Motor neuron (in vitro differentiated cells): ENCODE measurements at regions not wholly inside any gene's neighbourhood (a gene's known extent, or its start where the extent isn't known, plus 50 kb on each side); places are given as distances from the start of the nearest gene placed in this dataset.
"Not testable (repeated sequence)": the region's sequence is repeated elsewhere in the genome, so short reads cannot be mapped to it uniquely, and the experiment has no call there.

Experiments used
- ATAC-seq, 8 experiments: fragments of 200-7000 bp; cut with Tn5 transposase; replicated peaks in 6 of 8; 2 replicates each; pipeline ENCODE4 v1.8.0; 2021; ENCODE audit warnings: mild to moderate bottlenecking in 8 of 8, moderate library complexity in 8 of 8
- H3K27ac ChIP-seq, 2 donors: fragments of 250-450 bp; sonication (Bioruptor Pico); 2 replicates each; pipeline ENCODE4 v1.9.0; 2021; ENCODE audit warnings: antibody characterized with exemption in 2 of 2, mild to moderate bottlenecking in 2 of 2, moderate library complexity in 1 of 2
- H3K4me1 ChIP-seq, 2 donors: fragments of 250-450 bp; sonication (Bioruptor Pico); replicated peaks in 1 of 2; 2 replicates each; pipeline ENCODE4 v1.6.1; 2021; ENCODE audit warnings: antibody characterized with exemption in 2 of 2, mild to moderate bottlenecking in 2 of 2, moderate library complexity in 1 of 2
- H3K4me3 ChIP-seq, 5 donors: fragments of 250-450 bp; sonication (Bioruptor Pico); 2 replicates each; pipeline ENCODE4 v1.9.0; 2021; ENCODE audit warnings: antibody characterized with exemption in 5 of 5, mild to moderate bottlenecking in 5 of 5, moderate library complexity in 4 of 5
- WGBS, 10 experiments: fragments of 450-650 bp; shearing (Covaris generic); methylation state at CpG; one replicate each; pipeline ENCODE4 v1.0.0; 2022; 5-methylcytosine and 5-hydroxymethylcytosine counted together
- in situ Hi-C, 9 experiments: fragments of 400-800 bp; cut with MboI; loops; one replicate each; pipeline ENCODE4 v1.15.0; 2021; ENCODE audit warnings: low sequenced_read_pairs in 9 of 9, low pct_unique_long_range_greater_than_20kb in 2 of 9; ENCODE audit not compliant: unreplicated experiment in 9 of 9

DNA sequence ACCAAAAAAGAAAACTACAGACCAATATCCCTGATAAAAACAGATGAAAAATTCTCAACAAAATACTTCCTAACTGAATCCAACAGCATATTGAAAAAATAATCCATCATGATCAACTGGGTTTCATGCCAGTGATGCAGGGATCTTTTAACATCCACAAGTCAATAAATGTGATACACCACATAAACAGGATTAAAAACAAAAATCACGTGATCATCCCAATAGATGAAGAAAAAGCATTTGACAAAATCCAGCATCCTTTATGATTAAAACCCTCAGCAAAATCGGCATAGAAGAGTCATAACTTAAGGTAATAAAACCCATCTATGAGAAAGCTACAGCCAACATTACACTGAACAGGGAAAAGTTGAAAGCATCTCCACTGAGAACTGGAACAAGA lies 107.5 kb downstream of the DCLK3 start:
- in situ Hi-C loops: no loop called here
- no peak overlapping the region for H3K4me3 ChIP-seq
- no peak overlapping the region for H3K27ac ChIP-seq
- H3K4me1 ChIP-seq: peaks cover 0 to 1% of the 10 kb centered on the region in 2 donors
- 14 to 75% (median 60%) methylated on average over 1 to 2 of the region's 2 CpGs; no CpG with 5 or more reads in 1 of the 10 experiments for WGBS, 10 experiments
- ATAC-seq: no peak

DNA sequence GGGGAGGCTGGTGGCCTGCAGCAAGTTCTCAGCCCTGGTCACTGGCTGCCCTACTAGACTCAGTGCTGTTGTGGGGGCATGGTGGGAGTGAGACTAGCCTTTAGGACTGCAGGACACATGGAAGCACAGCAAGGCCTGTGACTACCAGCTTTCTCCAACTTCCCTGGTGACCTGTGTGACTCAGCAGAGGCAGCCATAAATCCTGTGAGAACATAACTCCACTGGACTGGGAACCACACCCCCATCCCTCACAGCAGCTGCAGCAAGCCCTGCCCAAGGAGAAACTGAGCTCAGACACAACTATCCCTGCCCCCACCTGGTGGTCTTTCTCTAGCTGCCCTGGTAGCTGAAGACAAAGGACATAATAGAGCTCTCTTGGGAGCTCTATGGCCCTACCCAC lies 111.3 kb downstream of the DCLK3 start:
- no peak overlapping the region for H3K27ac ChIP-seq
- peaks cover 0 to 9% of the 10 kb centered on the region in 2 donors for H3K4me1 ChIP-seq
- ATAC-seq: peak in 7 of 8 experiments; percentile 44 to 92 (median 57)
- H3K4me3 ChIP-seq: no peak overlapping the region
- in situ Hi-C loops: no loop called here

DNA sequence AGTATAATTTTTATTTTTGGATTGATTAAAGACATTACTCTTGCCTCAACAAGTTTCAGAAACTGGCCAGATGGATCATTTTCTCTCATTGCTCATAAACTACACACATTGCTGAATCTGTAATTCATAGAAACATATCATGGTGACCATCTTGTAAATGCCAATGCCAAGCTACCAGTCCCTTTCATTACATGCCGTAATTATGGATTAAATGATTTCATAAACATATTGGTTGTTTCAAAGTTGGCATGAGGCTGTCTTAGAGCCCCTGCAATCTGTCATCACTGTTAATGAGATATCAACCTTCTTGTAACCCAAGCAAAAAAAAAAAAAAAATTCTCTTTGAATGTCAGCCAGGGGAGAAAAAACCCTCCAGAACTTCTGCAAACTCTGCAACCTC lies 112.2 kb downstream of the DCLK3 start:
- no peak overlapping the region for H3K27ac ChIP-seq
- H3K4me1 ChIP-seq: peaks cover 7 to 19% of the 10 kb centered on the region in 2 donors
- no peak overlapping the region for H3K4me3 ChIP-seq
- WGBS, 10 experiments: 60 to 100% (median 100%) methylated on average over 1 of the region's 1 CpG; no CpG with 5 or more reads in 2 of the 10 experiments
- in situ Hi-C loops: no loop called here
- ATAC-seq: no peak

DNA sequence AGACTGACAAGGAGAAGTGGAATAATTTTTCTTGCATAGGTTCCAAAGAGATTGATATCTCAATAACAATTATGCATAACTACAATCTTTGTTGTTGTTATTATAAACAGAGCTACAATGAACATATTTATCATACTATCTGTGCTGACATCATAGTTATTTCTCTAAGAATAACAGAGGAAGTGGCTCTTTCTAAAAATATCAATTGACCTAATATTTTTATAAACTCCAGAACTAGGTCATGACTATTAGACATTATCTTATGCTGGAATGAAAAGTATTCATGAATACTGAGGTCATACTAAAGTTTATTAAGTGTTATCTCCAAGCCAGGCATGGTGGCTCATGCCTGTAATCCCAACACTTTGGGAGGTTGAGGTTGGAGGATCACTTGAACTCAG lies 114.1 kb downstream of the DCLK3 start:
- ATAC-seq: no peak
- Histone ChIP-seq H3K4me1 (peaks cover 14 to 21% of the 10 kb centered on the region in 2 donors), H3K4me3 (no peak overlapping the region), H3K27ac (no peak overlapping the region)
- in situ Hi-C loops: no loop called here

DNA sequence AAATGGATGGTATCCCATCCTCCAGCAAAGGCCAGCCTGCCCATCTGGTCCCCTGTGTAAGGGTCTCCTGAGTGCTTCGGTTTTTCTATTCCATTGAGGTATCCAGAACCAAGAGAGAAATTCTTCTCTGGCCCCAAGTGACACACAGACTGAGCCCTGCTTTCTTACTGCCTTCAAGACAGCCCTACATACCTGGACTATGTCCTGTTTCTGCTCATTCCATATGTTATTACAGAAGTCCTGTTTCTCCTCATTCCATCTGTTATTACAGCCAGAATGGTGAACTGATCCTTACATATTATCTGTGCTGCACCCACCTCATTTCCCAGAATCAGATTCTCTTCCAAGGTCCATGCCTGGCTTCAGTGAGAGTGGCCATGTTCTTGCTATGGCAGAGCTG lies 115.2 kb downstream of the DCLK3 start:
- no peak for ATAC-seq
- in situ Hi-C loops: no loop called here
- H3K4me3 ChIP-seq: no peak overlapping the region
- WGBS, 10 experiments: 0 to 100% (median 48%) methylated on average over 1 of the region's 1 CpG; no CpG with 5 or more reads in 6 of the 10 experiments
- no peak overlapping the region for H3K27ac ChIP-seq
- H3K4me1 ChIP-seq: peaks cover 14 to 21% of the 10 kb centered on the region in 2 donors

DNA sequence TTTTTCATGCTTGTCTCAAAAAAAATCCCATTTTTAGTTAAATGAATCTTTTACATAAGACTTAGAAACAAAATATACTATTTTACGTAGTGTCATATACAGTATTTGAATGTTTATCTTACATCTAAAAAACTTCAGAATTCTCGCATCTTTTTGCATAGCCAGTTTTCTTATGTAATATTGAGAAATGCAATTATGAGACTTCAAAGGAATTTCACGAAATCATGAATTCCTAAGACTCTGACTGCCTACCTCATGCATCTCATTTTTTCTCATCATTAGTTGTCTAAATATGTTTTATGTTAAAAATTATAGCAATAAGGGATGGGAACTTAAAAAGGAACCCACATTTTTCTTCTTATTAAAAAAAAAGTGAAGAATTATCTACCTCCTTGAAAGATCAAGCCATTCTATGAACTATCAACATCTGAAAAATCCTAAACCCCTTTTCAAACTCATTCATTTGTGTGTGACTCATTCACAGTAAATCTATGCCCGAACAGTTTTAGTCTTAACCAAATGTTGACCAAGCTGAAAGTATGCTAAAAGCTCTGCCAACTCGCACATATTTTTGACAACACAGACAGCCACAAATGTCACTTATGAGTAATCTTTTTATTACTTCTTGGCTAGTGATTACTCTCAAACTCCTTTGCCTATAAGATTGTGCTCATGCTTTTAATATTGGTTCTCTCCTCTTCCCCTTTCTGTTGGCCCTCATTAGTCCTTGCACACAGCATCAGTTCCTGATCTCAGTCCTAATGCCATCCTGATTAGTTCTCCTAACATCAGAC lies 115.9 kb downstream of the DCLK3 start:
- ATAC-seq: peak in 3 of 8 experiments; percentile 22 to 69 (median 61)
- peak overlapping the region in 1 of 2 donors; percentile 81 for H3K27ac ChIP-seq
- H3K4me3 ChIP-seq: no peak overlapping the region
- 2 to 92% (median 84%) methylated on average over 3 to 5 of the region's 5 CpGs for WGBS, 10 experiments
- in situ Hi-C loops: no loop called here
- peaks cover 14 to 21% of the 10 kb centered on the region in 2 donors for H3K4me1 ChIP-seq

DNA sequence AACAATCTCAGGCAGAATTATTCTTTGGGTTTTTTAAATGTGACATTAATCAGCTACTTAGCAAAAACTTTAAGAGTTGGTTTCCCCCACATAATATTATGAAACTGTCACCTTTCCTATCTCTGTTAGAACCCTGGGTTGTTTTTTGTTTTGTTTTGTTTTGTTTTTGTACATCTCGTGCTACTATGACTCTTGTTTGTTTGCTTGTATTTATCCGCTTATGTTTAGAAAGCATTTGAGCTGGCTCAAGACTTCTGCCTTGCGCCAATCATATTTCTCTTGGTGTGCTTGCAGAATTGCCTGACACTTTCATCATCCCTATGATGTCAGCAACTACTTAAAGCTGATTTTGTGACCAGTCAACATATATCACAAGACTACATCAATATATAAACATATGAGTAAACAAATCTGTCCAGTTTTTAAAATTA lies 116.9 kb downstream of the DCLK3 start:
- Histone ChIP-seq H3K27ac (peak overlapping the region in 1 of 2 donors; percentile 81), H3K4me1 (peaks cover 14 to 21% of the 10 kb centered on the region in 2 donors), H3K4me3 (no peak overlapping the region)
- peak in 5 of 8 experiments; percentile 58 to 91 (median 84) for ATAC-seq
- WGBS, 10 experiments: 33 to 82% (median 74%) methylated on average over 1 to 3 of the region's 3 CpGs
- in situ Hi-C loops: no loop called here

DNA sequence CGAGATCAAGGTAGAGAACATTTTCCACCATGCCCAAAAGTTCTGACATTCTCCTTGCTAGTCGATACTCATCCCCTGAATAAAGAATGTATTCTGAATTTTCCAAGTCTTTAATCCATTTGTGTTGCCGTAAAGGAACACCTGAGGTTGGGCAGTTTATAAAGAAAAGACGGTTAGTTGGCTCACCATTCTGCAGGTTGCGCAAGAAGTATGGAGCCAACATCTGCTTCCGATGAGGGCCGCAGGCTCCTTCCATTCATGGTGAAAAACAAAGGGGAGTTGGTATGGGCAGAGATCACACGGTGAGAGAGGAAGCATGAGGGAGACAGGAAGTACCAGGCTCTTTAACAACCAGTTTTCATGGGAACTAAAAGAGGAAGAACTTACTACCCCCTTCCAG lies 121.2 kb downstream of the DCLK3 start:
- Histone ChIP-seq H3K4me3 (no peak overlapping the region), H3K4me1 (peaks cover 13 to 14% of the 10 kb centered on the region in 2 donors), H3K27ac (no peak overlapping the region)
- in situ Hi-C loops: no loop called here
- ATAC-seq: no peak
- 76 to 93% (median 82%) methylated on average over 4 to 8 of the region's 8 CpGs for WGBS, 10 experiments

DNA sequence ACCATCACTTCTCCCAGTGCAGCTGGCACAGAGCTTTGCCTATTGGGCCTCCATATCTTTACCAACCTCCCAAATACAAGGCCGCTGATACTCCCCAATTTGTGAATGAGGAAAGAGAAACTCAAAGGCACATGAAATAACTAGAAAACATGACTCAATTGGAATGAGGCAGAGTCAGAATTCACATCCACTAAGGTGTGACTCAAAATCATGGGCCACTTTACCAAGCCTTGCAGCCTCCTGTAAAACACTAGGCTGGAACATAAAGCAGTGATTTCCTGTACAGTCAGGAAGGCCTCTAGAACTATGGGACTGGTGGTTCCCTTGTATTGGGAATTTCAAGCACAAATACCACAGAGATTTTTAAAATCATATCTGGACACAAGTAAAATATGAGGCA lies 128.6 kb downstream of the DCLK3 start:
- Histone ChIP-seq H3K4me3 (no peak overlapping the region), H3K27ac (no peak overlapping the region), H3K4me1 (no peaks in the 10 kb centered on the region)
- in situ Hi-C loops: no loop called here
- ATAC-seq: no peak
- 86 to 100% (median 100%) methylated on average over 1 of the region's 1 CpG; no CpG with 5 or more reads in 5 of the 10 experiments for WGBS, 10 experiments

DNA sequence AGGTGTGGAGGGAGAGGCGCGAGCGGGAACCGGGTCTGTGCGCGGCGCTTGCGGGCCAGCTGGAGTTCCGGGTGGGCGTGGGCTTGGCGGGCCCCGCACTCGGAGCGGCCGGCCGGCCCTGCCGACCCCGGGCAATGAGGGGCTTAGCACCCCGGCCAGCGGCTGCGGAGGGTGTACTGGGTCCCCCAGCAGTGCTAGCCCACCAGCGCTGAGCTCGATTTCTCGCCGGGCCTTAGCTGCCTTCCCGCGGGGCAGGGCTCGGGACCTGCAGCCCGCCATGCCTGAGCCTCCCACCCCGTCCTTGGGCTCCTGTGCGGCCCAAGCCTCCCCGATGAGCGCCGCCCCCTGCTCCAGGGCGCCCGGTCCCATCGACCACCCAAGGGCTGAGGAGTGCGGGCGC lies 130.5 kb downstream of the DCLK3 start:
- H3K27ac ChIP-seq, ATAC-seq, H3K4me3 ChIP-seq, H3K4me1 ChIP-seq, in situ Hi-C loops: not testable (repeated sequence)
- WGBS, 10 experiments: 100% methylated on average over 3 of the region's 39 CpGs; no CpG with 5 or more reads in 9 of the 10 experiments

DNA sequence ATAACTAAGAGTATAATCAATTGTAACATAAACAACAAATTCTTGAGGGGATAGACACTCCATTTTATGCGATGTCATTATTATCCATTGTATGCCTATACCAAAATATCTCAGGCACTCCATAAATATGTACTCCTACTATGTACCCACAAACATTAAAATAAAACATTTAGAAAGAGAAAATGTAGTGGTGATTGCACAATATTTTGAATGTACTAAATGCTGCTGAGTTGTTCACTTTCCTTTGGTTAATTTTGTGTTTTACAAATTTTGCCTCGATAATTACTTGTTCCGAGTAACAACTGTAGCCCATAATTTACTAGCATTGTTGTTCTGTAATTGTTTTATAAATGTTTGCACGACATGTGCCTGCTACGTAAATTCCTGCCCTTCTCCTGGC lies 131.3 kb downstream of the DCLK3 start:
- Histone ChIP-seq H3K4me1 (no peaks in the 10 kb centered on the region), H3K4me3 (no peak overlapping the region), H3K27ac (no peak overlapping the region)
- in situ Hi-C loops: no loop called here
- WGBS, 10 experiments: 63 to 100% (median 91%) methylated on average over 1 to 5 of the region's 5 CpGs
- ATAC-seq: no peak

DNA sequence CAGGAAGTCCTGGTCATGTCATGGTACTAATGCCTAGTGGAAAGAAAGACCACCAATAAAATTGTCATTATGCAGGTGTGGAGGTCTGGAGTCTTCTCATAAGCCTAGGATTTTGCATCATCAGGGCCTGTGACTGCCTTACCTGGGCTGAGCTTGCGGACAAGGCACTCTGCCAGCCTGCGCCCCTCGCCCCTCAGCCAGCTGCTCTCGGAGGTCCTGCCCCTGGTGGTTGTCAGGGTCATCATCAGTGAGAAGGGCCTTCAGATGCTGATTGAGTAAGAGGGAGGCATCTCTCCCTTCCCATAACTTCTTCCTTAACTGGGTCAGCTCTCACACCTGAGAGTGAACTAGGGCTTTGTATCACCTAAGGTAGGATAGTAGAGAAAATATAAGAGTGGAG lies 132.8 kb downstream of the DCLK3 start:
- Histone ChIP-seq H3K4me3 (no peak overlapping the region), H3K27ac (no peak overlapping the region), H3K4me1 (no peaks in the 10 kb centered on the region)
- WGBS, 10 experiments: 62 to 90% (median 83%) methylated on average over 1 to 4 of the region's 4 CpGs; no CpG with 5 or more reads in 7 of the 10 experiments
- in situ Hi-C loops: no loop called here
- ATAC-seq: no peak

DNA sequence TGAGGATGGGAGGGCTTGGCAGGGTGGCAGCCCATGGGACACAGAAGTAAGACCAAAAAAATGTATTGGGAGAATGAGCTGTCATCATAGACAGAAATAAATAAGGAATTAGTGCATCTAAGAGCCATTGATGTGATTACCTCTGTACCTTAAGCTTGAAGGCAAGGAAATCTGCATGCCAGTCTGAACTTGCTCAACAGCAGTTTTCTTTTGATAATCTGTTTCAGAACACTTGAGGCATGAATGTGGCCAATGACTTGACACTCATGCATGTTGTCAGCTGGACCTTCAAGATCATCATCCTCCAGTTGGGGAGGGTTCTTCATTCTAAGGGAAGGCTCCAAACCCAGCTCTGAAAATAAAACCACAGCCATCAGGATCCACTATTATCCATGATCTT lies 148.5 kb downstream of the DCLK3 start:
- ATAC-seq: no peak
- H3K4me1 ChIP-seq: no peaks in the 10 kb centered on the region
- H3K27ac ChIP-seq: no peak overlapping the region
- H3K4me3 ChIP-seq: no peak overlapping the region
- in situ Hi-C loops: no loop called here
